Small intestine (tissue), 7 donors: ENCODE measurements at regions not wholly inside any gene's neighbourhood (a gene's known extent, or its start where the extent isn't known, plus 50 kb on each side); places are given as distances from the start of the nearest gene placed in this dataset.
A peak's percentile ranks its signal among the peaks of the same experiment; 100 is the strongest.

Experiments
- DNase-seq, 2 donors: peaks; one replicate each; pipeline versions ENCODE4 v3.0.0 to v3.0.0-alpha.2; 2013
- FAIRE-seq: peaks from 2 replicates; lab custom pipeline; 2012; peaks lifted over from hg19 to GRCh38; lab: Jason Lieb, UNC
- H3K27ac ChIP-seq, 3 donors: one replicate each; pipeline ENCODE4 v1.5.1; 2013; ENCODE audit warnings: low read length in 2 of 3, mild to moderate bottlenecking in 2 of 3, control low read depth in 1 of 3, inconsistent platforms in 1 of 3, low read depth in 1 of 3, moderate library complexity in 1 of 3
- H3K27me3 ChIP-seq, 3 donors: one replicate each; pipeline ENCODE4 v1.6.1; 2013; ENCODE audit warnings: low read length in 3 of 3, inconsistent platforms in 1 of 3; ENCODE audit not compliant: control insufficient read depth in 3 of 3, insufficient read depth in 3 of 3
- H3K36me3 ChIP-seq, 3 donors: one replicate each; pipeline ENCODE4 v1.6.1; 2013; ENCODE audit warnings: low read length in 3 of 3, inconsistent platforms in 1 of 3, low read depth in 1 of 3, mild to moderate bottlenecking in 1 of 3, moderate library complexity in 1 of 3; ENCODE audit not compliant: control insufficient read depth in 3 of 3, insufficient read depth in 2 of 3
- H3K4me1 ChIP-seq, 3 donors: one replicate each; pipeline ENCODE4 v1.6.1; 2013; ENCODE audit warnings: low read length in 2 of 3, inconsistent platforms in 1 of 3, low read depth in 1 of 3, mild to moderate bottlenecking in 1 of 3, moderate library complexity in 1 of 3; ENCODE audit not compliant: control insufficient read depth in 3 of 3, insufficient read depth in 2 of 3
- H3K4me3 ChIP-seq, 3 donors: one replicate each; pipeline ENCODE4 v1.5.1; 2013; ENCODE audit warnings: low read length in 3 of 3, control low read depth in 1 of 3, inconsistent platforms in 1 of 3, low read depth in 1 of 3, mild to moderate bottlenecking in 1 of 3, moderate library complexity in 1 of 3
- H3K9me3 ChIP-seq, 2 donors: one replicate each; pipeline ENCODE4 v1.6.1; 2013; ENCODE audit warnings: low read depth in 1 of 2, low read length in 1 of 2; ENCODE audit not compliant: control insufficient read depth in 2 of 2, insufficient read depth in 1 of 2
- WGBS, 3 donors: extraction: QIAGEN DNeasy Blood & Tissue Kit; methylation state at CpG; one replicate each; pipeline ENCODE4 v1.1.7; 2013; 5-methylcytosine and 5-hydroxymethylcytosine counted together
- donor health status: healthy with polysubstance abuse.
- donor health status: control.
- donor health status: control.
- donor health status: Bipolar disorder and iron deficiency.
- donor health status: healthy.

DNA sequence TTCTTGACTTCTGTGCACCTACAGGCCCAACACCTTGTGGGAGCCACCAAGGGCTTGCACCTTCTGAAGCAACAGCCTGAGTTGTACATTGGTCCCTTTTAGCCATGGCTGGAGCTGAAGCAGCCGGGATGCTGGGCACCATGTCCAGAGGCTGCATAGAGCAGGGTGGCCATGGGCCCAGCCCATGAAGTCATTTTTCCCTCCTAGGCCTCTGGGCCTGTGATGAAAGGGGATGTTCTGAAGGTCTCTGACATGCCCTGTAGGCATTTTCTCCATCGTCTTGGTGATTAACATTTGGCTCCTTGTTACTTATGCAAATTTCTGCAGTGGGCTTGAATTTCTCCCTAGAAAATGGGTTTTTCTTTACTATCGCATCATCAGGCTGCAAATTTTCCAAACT lies 83.1 kb upstream of the ACVR1 start:
- Histone ChIP-seq H3K4me1 (no peaks in the 10 kb centered on the region), H3K36me3 (no peaks in the 10 kb centered on the region), H3K4me3 (no peak overlapping the region), H3K27ac (no peak overlapping the region), H3K9me3 (peaks cover 0 to 25% of the 10 kb centered on the region in 2 donors), H3K27me3 (no peaks in the 10 kb centered on the region)
- FAIRE-seq (no peak), DNase-seq (no peak)
- 90 to 94% (median 93%) methylated on average over 3 of the region's 3 CpGs for WGBS, 3 donors

DNA sequence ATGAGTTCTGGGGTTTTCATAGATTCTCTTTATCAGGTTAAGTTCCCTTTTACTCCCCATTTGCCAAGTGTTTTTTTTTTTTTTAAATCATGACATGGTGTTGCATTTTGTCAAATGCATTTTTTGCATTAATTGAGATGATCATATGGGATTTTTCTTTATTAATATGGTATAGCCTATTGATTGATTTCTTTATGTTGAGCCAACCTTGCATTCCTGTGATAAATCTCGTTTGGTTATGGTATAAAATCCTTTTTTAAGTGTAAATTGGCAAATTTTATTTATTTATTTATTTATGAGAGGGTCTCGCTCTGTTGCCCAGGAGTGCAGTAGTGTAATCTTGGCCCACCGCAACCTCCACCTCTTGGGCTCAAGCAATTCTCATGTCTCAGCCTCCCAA lies 81.5 kb upstream of the ACVR1 start:
- 30 to 83% (median 61%) methylated on average over 3 of the region's 3 CpGs for WGBS, 3 donors
- Histone ChIP-seq H3K4me1 (no peaks in the 10 kb centered on the region), H3K36me3 (no peaks in the 10 kb centered on the region), H3K27me3 (no peaks in the 10 kb centered on the region), H3K27ac (no peak overlapping the region), H3K4me3 (no peak overlapping the region), H3K9me3 (peaks cover 0 to 25% of the 10 kb centered on the region in 2 donors)
- no peak for DNase-seq
- FAIRE-seq = no peak

DNA sequence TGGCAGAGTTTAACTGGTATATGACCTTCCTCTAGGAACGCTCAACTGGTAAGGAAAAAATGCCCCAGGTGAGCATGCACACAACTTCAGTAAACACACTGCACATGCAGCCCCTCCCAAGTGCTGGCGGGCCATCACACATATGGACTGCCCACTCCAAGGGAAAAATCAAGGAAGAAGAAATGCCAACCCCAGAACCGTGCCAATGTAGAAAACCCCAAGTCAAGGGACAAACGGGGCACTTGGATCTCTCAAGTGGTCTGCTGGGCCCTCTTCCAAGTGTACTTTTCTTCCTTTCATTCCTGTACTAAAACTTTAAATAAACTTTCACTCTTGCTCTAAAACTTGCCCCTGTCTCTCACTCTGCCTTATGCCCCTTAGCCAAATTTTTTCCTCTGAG lies 76.4 kb upstream of the ACVR1 start:
- 72 to 87% (median 79%) methylated on average over 4 of the region's 4 CpGs for WGBS, 3 donors
- no peak for FAIRE-seq
- Histone ChIP-seq H3K36me3 (no peaks in the 10 kb centered on the region), H3K4me1 (no peaks in the 10 kb centered on the region), H3K27ac (no peak overlapping the region), H3K4me3 (no peak overlapping the region), H3K9me3 (peaks cover 0 to 8% of the 10 kb centered on the region in 2 donors), H3K27me3 (no peaks in the 10 kb centered on the region)
- no peak for DNase-seq

DNA sequence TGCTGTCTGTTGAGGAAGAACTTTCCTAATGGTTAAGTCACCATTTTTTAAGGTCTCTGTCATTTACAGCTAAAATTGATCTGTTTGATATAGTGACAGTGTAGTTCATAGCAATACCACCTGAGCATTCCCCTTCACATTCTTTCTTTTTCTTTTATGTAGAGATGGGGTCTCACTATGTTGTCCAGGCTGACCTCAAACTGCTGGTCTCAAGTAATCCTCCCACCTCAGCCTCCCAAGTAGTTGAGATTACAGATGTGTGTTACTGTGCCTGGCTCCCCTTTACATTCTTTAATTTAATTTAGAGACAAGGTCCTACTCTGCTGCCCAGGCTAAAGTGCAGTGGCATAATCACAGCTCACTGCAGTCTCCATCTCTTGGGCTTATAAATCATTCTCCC lies 72.7 kb upstream of the ACVR1 start:
- FAIRE-seq = no peak
- peak in 1 of 2 donors; percentile 25 for DNase-seq
- no peaks in the 10 kb centered on the region for H3K9me3 ChIP-seq

DNA sequence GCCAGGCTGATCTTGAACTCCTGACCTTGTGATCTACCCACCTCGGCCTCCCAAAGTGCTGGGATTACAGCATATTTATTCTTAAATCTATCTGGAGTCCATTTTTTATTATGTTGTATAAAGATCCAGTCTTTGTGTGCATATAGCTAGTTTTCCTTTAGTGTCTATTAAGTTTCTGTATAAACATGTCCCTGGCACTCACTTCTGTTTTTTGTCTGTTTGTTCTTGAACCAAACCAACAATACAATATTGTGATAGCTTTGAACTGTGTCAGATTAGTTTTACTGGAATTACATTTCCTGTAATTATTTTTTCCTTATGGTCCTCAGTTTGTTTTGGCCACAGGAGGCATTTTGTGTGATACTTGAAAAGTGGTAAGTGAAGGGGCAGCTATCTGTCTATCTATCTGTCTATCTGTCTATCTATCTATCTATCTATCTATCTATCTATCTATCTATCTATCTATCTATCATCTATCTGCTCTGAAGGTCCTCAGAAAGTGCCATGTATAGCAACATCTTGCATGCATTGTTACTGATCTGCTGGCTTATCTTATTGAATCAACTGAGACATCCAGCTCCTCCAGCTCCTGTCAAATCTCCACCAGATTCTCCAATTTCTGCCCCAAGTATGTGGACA lies 70.9 kb upstream of the ACVR1 start:
- Histone ChIP-seq H3K9me3 (no peaks in the 10 kb centered on the region), H3K27ac (no peak overlapping the region), H3K4me3 (no peak overlapping the region), H3K27me3 (no peaks in the 10 kb centered on the region), H3K4me1 (no peaks in the 10 kb centered on the region), H3K36me3 (no peaks in the 10 kb centered on the region)
- 69 to 90% (median 86%) methylated on average over 1 of the region's 1 CpG for WGBS, 3 donors
- FAIRE-seq = no peak
- no peak for DNase-seq

More for the DNA sequence above, 72.7 kb upstream of the ACVR1 start:
- no peaks in the 10 kb centered on the region for H3K4me1 ChIP-seq
- no peak overlapping the region for H3K4me3 ChIP-seq
- H3K36me3 ChIP-seq = no peaks in the 10 kb centered on the region
- no peak overlapping the region for H3K27ac ChIP-seq
- no peaks in the 10 kb centered on the region for H3K27me3 ChIP-seq

DNA sequence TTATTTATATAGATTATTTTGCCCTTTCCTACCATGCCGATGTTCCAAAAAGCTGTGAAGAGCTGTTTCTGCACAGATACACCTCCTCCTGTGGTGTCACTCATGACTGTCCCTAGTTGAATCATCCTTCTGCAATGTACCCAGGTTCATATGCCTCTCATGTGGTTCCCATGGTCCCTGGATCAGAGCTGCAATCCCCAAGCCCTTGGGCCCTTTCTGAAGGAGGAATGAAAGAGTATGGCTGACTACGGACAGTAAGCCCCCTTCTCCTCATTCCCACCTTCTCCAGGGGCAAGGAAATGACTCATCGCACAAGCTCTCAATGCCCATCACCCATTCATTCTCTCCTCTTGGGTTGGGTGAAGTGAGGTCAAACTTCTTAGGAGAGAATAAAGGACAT lies 63.9 kb upstream of the ACVR1 start:
- 83 to 90% (median 90%) methylated on average over 3 of the region's 3 CpGs for WGBS, 3 donors
- no peak for FAIRE-seq
- no peak overlapping the region for H3K4me3 ChIP-seq
- no peak overlapping the region for H3K27ac ChIP-seq
- H3K9me3 ChIP-seq = peaks cover 0 to 2% of the 10 kb centered on the region in 2 donors
- H3K27me3 ChIP-seq = no peaks in the 10 kb centered on the region
- H3K4me1 ChIP-seq = peaks cover under 1 to 28% (median 2%) of the 10 kb centered on the region in 3 donors
- no peak for DNase-seq
- no peaks in the 10 kb centered on the region for H3K36me3 ChIP-seq

DNA sequence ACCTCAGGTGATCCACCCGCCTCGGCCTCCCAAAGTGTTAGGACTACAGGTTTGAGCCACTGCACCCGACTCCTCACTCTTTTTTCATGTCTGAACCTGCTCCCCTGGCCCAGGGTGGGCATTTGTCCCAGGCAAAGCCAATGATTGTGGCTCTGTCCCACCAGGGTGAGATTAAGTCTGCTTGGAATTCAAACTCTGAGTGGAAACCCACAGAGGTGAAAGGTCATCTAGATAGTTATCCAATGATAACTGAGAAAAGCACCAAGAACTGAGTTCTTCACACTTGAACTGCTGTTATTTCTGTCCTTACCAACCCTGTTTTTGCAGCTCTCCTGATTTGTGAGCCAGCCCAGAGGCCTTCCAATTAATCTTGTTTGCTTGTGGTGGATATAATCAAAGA lies 62.4 kb upstream of the ACVR1 start:
- Histone ChIP-seq H3K9me3 (peaks cover 0 to 2% of the 10 kb centered on the region in 2 donors), H3K4me3 (no peak overlapping the region), H3K27me3 (no peaks in the 10 kb centered on the region), H3K36me3 (no peaks in the 10 kb centered on the region), H3K27ac (peak overlapping the region; percentile 62 to 91 (median 86)), H3K4me1 (peaks cover 3 to 28% (median 6%) of the 10 kb centered on the region in 3 donors)
- FAIRE-seq (no peak), DNase-seq (peak; percentile 14 to 43)
- 36 to 74% (median 60%) methylated on average over 3 of the region's 3 CpGs for WGBS, 3 donors

DNA sequence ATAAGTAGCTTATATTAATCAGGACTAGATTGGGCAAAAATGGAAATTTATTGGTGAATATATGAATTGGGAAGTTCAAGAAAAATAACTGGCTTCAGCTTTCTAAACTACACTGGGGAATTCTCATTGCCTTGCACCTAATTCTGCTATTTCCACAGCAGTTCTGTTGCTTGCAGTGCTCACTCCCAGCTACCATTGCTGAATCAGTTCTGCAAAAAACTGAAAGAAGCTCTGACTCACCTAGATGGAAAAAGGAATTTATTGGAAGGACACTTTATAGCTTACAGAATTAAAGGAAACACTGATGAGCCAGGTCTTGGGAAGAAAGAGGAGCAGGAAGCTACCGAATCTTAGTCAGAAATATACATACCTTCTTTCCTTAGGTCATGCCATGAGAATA lies 60.3 kb upstream of the ACVR1 start:
- no peak overlapping the region for H3K27ac ChIP-seq
- FAIRE-seq = no peak
- WGBS, 3 donors = 89 to 95% (median 94%) methylated on average over 1 of the region's 1 CpG
- peaks cover 3 to 32% (median 6%) of the 10 kb centered on the region in 3 donors for H3K4me1 ChIP-seq
- H3K9me3 ChIP-seq = peaks cover 0 to 2% of the 10 kb centered on the region in 2 donors
- no peaks in the 10 kb centered on the region for H3K27me3 ChIP-seq
- H3K36me3 ChIP-seq = no peaks in the 10 kb centered on the region
- H3K4me3 ChIP-seq = no peak overlapping the region
- DNase-seq = no peak

DNA sequence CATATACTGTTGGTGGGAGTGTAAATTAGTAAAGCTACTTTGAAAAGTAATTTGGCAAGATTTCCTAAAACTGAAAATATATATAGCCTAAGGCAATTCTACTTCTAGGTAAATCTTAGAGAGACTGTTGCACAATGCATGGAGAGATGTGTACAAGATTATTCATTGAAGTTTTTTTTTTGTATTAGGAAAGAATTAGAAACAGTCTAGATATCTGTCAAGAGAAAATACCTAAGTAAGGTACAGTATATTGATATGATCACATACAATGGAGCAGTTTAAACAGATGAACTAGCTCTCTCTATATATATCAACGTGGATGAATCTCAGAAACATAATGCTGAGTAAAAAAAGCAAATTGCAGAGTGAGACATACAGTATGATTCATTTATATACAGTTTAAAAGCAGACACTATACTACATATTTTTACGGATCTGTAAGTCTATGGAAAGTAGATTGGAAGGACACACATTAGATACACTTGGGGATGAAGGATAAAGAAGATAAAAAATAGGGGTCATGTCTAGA lies 59.3 kb upstream of the ACVR1 start:
- Histone ChIP-seq H3K36me3 (no peaks in the 10 kb centered on the region), H3K4me1 (peaks cover 3 to 32% (median 6%) of the 10 kb centered on the region in 3 donors), H3K27ac (no peak overlapping the region), H3K4me3 (no peak overlapping the region), H3K9me3 (peaks cover 0 to 2% of the 10 kb centered on the region in 2 donors), H3K27me3 (no peaks in the 10 kb centered on the region)
- DNase-seq = no peak
- FAIRE-seq = no peak
- WGBS, 3 donors = 66 to 80% (median 75%) methylated on average over 2 of the region's 2 CpGs
